Esophagus muscularis mucosa (tissue), 4 donors: ENCODE measurements at regions not wholly inside any gene's neighbourhood (a gene's known extent, or its start where the extent isn't known, plus 50 kb on each side); places are given as distances from the start of the nearest gene placed in this dataset.

ENCODE experiments used
- DNase-seq: peaks from one replicate; pipeline ENCODE4 v3.0.0-alpha.2; 2017; ENCODE audit errors: extremely low spot score
- H3K27ac ChIP-seq, 4 donors: fragments of 200-600 bp; sonication (generic); replicated peaks in 1 of 4; 1 replicate in 3 of 4; 2 replicates in 1 of 4; pipeline ENCODE4 v1.5.1; 2016 to 2019; ENCODE audit warnings: mild to moderate bottlenecking in 1 of 4
- H3K27me3 ChIP-seq, 4 donors: fragments of 200-600 bp; sonication (generic); one replicate each; pipeline versions ENCODE4 v1.5.1 to v1.6.0; 2016 to 2019
- H3K36me3 ChIP-seq, 4 donors: fragments of 200-600 bp; sonication (generic); one replicate each; pipeline ENCODE4 v1.5.1; 2016 to 2019
- H3K4me1 ChIP-seq, 4 donors: fragments of 200-600 bp; sonication (generic); one replicate each; pipeline ENCODE4 v1.5.1; 2016 to 2019
- H3K4me3 ChIP-seq, 4 donors: fragments of 200-600 bp; sonication (generic); 1 replicate in 2 of 4; 2 replicates in 2 of 4; pipeline ENCODE4 v1.5.1; 2016 to 2019; ENCODE audit warnings: mild to moderate bottlenecking in 4 of 4, moderate library complexity in 1 of 4
- H3K9me3 ChIP-seq, 4 donors: fragments of 200-600 bp; sonication (generic); 1 replicate in 3 of 4; 2 replicates in 1 of 4; pipeline ENCODE4 v1.5.1; 2016 to 2019
- EP300 ChIP-seq: sonication (generic); formaldehyde crosslinking; IDR thresholded peaks from one replicate; pipeline ENCODE4 v1.6.1; 2017; ENCODE audit warnings: antibody characterized with exemption
- POLR2A ChIP-seq: fragments of 450-650 bp; IDR thresholded peaks from one replicate; pipeline ENCODE4 v1.6.1; 2017; ENCODE audit warnings: antibody characterized with exemption, moderate library complexity, mild to moderate bottlenecking, low read depth
- POLR2AphosphoS5 ChIP-seq, 2 donors: sonication (generic); formaldehyde crosslinking; IDR thresholded peaks; one replicate each; pipeline ENCODE4 v1.6.1; 2017; ENCODE audit warnings: antibody characterized with exemption in 2 of 2
- WGBS: methylation state at CpG from one replicate; pipeline ENCODE4 v1.1.5; 2018; 5-methylcytosine and 5-hydroxymethylcytosine counted together
- intact Hi-C: fragments of 100-400 bp; cut with DNase I; formaldehyde crosslinking; loops from one replicate; pipeline ENCODE4 v1.15.1; 2023
- TF ChIP-seq, protein P1 (sequence below), 3 experiments: fragments of 200-600 bp in 2 of 3; fragments of 450-650 bp in 1 of 3; sonication (generic) in 2 of 3; IDR thresholded peaks; one replicate each; pipeline ENCODE4 v1.5.1; 2017 to 2019; ENCODE audit warnings: antibody characterized with exemption in 3 of 3, mild to moderate bottlenecking in 2 of 3, moderate library complexity in 1 of 3

DNA sequence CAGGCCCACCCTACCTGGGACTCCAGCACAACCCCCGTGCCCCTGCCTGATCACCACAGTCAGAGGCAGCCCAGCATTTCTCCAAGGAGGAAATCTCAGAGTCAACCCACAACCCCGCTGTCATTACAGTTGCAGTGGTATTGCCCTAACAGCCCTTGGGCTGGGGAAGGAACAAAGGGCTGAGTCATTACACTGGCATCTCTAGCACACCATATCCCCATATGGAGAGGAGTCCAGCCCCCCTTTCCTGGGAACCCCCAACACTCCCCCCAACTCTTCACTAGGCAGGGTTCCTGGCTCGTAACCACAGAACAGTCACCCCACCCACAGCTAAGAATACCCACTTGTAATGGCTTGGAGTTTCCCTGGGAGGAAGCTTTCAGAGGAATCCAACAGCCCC is 149.4 kb upstream of the OGFRL1 start:
- WGBS = 67% methylated on average over 1 of the region's 3 CpGs
- intact Hi-C loops = no loop called here
- DNase-seq = no peak
- Histone ChIP-seq H3K9me3 (no peaks in the 10 kb centered on the region), H3K27me3 (no peaks in the 10 kb centered on the region), H3K4me3 (no peak overlapping the region), H3K36me3 (no peaks in the 10 kb centered on the region), H3K4me1 (no peaks in the 10 kb centered on the region), H3K27ac (no peak overlapping the region)
- no peak for TF ChIP-seq POLR2A
- TF ChIP-seq POLR2AphosphoS5 (IDR thresholded peaks at IDR 0.05) = no peak
- TF ChIP-seq, protein P1, sequence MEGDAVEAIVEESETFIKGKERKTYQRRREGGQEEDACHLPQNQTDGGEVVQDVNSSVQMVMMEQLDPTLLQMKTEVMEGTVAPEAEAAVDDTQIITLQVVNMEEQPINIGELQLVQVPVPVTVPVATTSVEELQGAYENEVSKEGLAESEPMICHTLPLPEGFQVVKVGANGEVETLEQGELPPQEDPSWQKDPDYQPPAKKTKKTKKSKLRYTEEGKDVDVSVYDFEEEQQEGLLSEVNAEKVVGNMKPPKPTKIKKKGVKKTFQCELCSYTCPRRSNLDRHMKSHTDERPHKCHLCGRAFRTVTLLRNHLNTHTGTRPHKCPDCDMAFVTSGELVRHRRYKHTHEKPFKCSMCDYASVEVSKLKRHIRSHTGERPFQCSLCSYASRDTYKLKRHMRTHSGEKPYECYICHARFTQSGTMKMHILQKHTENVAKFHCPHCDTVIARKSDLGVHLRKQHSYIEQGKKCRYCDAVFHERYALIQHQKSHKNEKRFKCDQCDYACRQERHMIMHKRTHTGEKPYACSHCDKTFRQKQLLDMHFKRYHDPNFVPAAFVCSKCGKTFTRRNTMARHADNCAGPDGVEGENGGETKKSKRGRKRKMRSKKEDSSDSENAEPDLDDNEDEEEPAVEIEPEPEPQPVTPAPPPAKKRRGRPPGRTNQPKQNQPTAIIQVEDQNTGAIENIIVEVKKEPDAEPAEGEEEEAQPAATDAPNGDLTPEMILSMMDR (IDR thresholded peaks at IDR 0.05) = no peak
- no peak for TF ChIP-seq EP300

DNA sequence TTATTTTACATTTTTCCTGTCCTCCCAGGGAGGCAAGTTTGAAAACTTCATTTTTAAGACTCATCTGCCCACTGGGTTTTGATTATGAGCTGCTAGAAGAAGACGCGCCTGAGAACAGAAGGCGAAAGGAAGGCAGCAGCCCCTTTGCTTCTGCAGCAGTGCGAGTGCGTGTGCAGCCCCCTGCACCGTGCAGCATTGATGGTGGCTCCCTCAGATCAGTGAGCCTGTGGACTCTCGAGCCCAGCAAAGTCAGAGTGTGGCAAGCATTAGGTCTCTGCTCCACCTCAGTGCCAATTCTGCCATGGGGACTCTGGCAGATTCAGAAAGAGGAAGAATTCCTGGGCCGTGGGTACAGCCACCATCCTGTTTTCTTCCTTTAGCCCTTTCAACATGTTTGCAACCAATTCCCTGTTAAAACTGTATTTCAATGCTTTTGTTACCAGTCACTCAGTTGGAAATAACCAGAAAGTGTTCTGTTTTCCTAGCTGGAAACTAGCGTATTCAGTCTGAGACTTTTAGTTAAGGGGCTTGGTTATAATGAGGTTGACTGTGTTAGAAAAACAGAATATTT is 134.8 kb upstream of the OGFRL1 start:
- Histone ChIP-seq H3K27ac (no peak overlapping the region), H3K36me3 (no peaks in the 10 kb centered on the region), H3K27me3 (no peaks in the 10 kb centered on the region), H3K9me3 (no peaks in the 10 kb centered on the region), H3K4me1 (no peaks in the 10 kb centered on the region), H3K4me3 (no peak overlapping the region)
- intact Hi-C loops = no loop called here
- DNase-seq = no peak
- no peak for TF ChIP-seq POLR2A
- TF ChIP-seq EP300 = no peak
- TF ChIP-seq, protein P1 (IDR thresholded peaks at IDR 0.05) = no peak
- 89% methylated on average over 9 of the region's 9 CpGs for WGBS

DNA sequence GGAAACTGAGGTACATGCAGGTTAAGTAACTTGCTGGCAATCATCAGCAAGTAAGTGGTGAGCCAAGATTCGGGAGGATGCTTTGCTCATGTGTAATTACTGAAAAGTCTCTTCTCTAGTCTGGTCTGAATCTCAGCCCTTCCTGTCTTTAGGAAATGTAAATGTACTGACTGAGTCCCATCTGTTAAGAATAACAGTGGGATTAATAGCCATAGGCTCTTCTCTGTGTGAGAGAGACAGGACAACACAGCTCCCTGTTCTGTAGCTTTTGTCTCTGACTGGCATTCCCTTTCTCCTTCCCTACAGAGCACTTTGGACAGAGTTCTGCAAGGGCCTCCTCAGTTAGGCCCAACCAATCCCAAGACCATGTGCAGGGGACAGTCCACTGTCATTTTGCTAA is 131.3 kb upstream of the OGFRL1 start:
- TF ChIP-seq, protein P1 (IDR thresholded peaks at IDR 0.05) = no peak
- TF ChIP-seq POLR2A (no peak), POLR2AphosphoS5 (IDR thresholded peaks at IDR 0.05) (no peak), EP300 (no peak)
- no peaks in the 10 kb centered on the region for H3K27me3 ChIP-seq
- H3K27ac ChIP-seq = no peak overlapping the region
- no peaks in the 10 kb centered on the region for H3K9me3 ChIP-seq
- no peaks in the 10 kb centered on the region for H3K4me1 ChIP-seq
- DNase-seq = no peak
- intact Hi-C loops = no loop called here
- H3K36me3 ChIP-seq = no peaks in the 10 kb centered on the region
- WGBS = 40% methylated on average over 1 of the region's 1 CpG
- H3K4me3 ChIP-seq = no peak overlapping the region

DNA sequence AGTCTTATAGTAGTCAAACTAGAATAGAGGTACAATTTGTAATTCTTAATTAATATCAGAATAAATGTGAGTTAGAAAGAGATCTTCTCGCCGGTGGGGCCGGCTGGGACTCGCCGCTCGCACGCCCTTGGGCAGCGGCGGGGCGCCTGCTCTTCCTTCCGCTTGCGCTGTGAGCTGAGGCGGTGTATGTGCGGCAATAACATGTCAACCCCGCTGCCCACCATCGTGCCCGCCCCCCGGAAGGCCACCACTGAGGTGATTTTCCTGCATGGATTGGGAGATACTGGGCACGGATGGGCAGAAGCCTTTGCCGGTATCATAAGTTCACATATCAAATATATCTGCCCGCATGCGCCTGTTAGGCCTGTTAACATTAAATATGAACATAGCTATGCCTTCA is 123.7 kb upstream of the OGFRL1 start:
- no peak for TF ChIP-seq EP300
- TF ChIP-seq POLR2A = no peak
- TF ChIP-seq POLR2AphosphoS5 (IDR thresholded peaks at IDR 0.05) = no peak
- TF ChIP-seq, protein P1 (IDR thresholded peaks at IDR 0.05) = no peak
- H3K27ac ChIP-seq = no peak overlapping the region
- 88% methylated on average over 22 of the region's 22 CpGs for WGBS
- no peaks in the 10 kb centered on the region for H3K27me3 ChIP-seq
- H3K4me1 ChIP-seq = peaks cover 0 to 7% (median 0%) of the 10 kb centered on the region in 4 donors
- no peaks in the 10 kb centered on the region for H3K36me3 ChIP-seq
- DNase-seq = no peak
- H3K4me3 ChIP-seq = no peak overlapping the region
- H3K9me3 ChIP-seq = no peaks in the 10 kb centered on the region
- intact Hi-C loops = no loop called here

DNA sequence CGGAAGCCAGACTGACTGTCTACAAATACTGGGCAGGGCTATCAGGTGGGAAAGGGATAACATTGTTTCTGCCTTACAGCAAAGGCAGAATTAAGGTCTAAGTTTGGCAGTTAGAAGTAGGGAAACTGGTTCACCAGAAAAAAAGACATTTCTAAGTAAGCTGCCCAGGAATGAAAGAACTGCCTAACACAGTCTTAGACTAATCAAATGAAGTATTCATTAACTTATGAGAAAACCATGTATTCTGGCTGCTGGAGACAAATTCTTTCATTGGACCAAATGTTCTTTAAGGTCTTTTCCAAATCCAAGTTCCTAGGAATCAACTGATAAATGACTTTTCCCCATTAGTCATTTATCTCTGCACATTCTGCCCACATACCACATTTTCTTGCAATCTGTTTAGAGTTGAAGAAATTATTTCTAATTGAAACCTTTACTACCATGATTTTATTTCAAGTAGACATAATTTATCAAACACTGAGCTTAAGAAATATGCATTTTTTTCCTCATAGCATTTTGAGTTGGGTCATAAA is 120.3 kb upstream of the OGFRL1 start:
- WGBS = 57% methylated on average over 1 of the region's 1 CpG
- TF ChIP-seq POLR2A (no peak), EP300 (no peak)
- intact Hi-C loops = no loop called here
- DNase-seq = no peak
- peaks cover 0 to 7% (median 0%) of the 10 kb centered on the region in 4 donors for H3K4me1 ChIP-seq
- H3K9me3 ChIP-seq = no peaks in the 10 kb centered on the region
- H3K27ac ChIP-seq = no peak overlapping the region
- no peaks in the 10 kb centered on the region for H3K27me3 ChIP-seq
- no peaks in the 10 kb centered on the region for H3K36me3 ChIP-seq
- no peak overlapping the region for H3K4me3 ChIP-seq
